Heart left ventricle (tissue), 16 donors: ENCODE measurements at regions not wholly inside any gene's neighbourhood (a gene's known extent, or its start where the extent isn't known, plus 50 kb on each side); places are given as distances from the start of the nearest gene placed in this dataset.

Source experiments
- ATAC-seq, 4 donors: fragments of 200-7000 bp; cut with Tn5 transposase; one replicate each; pipeline ENCODE4 v1.9.1; 2020 to 2022; ENCODE audit warnings: moderate library complexity in 4 of 4, mild to moderate bottlenecking in 3 of 4, moderate number of reproducible peaks in 1 of 4
- DNase-seq, 5 donors: peaks; one replicate each; pipeline ENCODE4 v3.0.0-alpha.2; 2020
- H3K27ac ChIP-seq, 12 donors: fragments of 200-600 bp; sonication (generic) in 4 of 12; one replicate each; pipeline versions ENCODE4 v1.5.0 to v1.8.0; 2016 to 2022; ENCODE audit warnings: mild to moderate bottlenecking in 2 of 12
- H3K27me3 ChIP-seq, 9 donors: fragments of 200-600 bp; sonication (generic) in 2 of 9; one replicate each; pipeline versions ENCODE4 v1.5.1 to v1.8.0; 2016 to 2022; ENCODE audit warnings: mild to moderate bottlenecking in 3 of 9
- H3K36me3 ChIP-seq, 9 donors: fragments of 200-600 bp; sonication (generic) in 2 of 9; one replicate each; pipeline versions ENCODE4 v1.5.0 to v1.8.0; 2018 to 2022; ENCODE audit warnings: mild to moderate bottlenecking in 2 of 9
- H3K4me1 ChIP-seq, 12 donors: fragments of 200-600 bp; sonication (generic) in 4 of 12; one replicate each; pipeline versions ENCODE4 v1.5.0 to v1.8.0; 2016 to 2022; ENCODE audit warnings: mild to moderate bottlenecking in 3 of 12
- H3K4me3 ChIP-seq, 12 donors: fragments of 200-600 bp; sonication (generic) in 4 of 12; one replicate each; pipeline versions ENCODE4 v1.5.0 to v1.8.0; 2017 to 2022; ENCODE audit warnings: mild to moderate bottlenecking in 9 of 12, moderate library complexity in 4 of 12
- H3K9me3 ChIP-seq, 12 donors: fragments of 200-600 bp; sonication (generic) in 4 of 12; one replicate each; pipeline versions ENCODE4 v1.5.0 to v1.8.0; 2016 to 2022; ENCODE audit warnings: mild to moderate bottlenecking in 1 of 12
- POLR2A ChIP-seq, 2 donors: fragments of 450-650 bp; IDR thresholded peaks; one replicate each; pipeline ENCODE4 v1.6.1; 2017; ENCODE audit warnings: antibody characterized with exemption in 2 of 2, mild to moderate bottlenecking in 2 of 2, moderate library complexity in 2 of 2
- WGBS, 4 donors: extraction: QIAGEN DNeasy Blood & Tissue Kit in 2 of 4; methylation state at CpG; one replicate each; pipeline versions ENCODE4 v1.1.5 to v1.1.7; 2013 to 2018; 5-methylcytosine and 5-hydroxymethylcytosine counted together
- intact Hi-C, 10 donors: fragments of 100-400 bp; cut with DNase I; formaldehyde crosslinking; loops; one replicate each; pipeline versions ENCODE4 v1.11.1 to v1.14.2; 2022
- TF ChIP-seq, protein P1 (sequence below), 12 donors: fragments of 200-600 bp; sonication (generic) in 4 of 12; IDR thresholded peaks; one replicate each; pipeline versions ENCODE4 v1.5.0 to v1.8.0; 2018 to 2022; ENCODE audit warnings: antibody characterized with exemption in 12 of 12, mild to moderate bottlenecking in 5 of 12
- donor health status: ischemic (EF 13 %, LVEDD 7.1; RV severe dilation, severe dysfunction).
- donor health status: healthy with polysubstance abuse.
- donor health status: DM: no; HTN: yes; CAD: no.
- donor health status: DM: no; HTN: no; CAD: no.
- donor health status: ischemic (EF 25% LVEDD 6.9; RV normal size, moderate dysfunction).
- donor health status: ischemic (EF 25% LVEDD 5.7; RV mildly dilated, moderate dysfunction).
- donor health status: healthy.
- donor health status: DM: yes; HTN: yes; CAD: no.
- donor health status: ischemic (EF 35%, LVEDD 5.7; RV mildly dilated, moderate dysfunction).
- donor health status: nonischemic (EF 11% LVEDD 7.7; RV severe dilation, severe dysfunction).
- donor health status: DM: yes; HTN: yes; CAD: no.
- donor health status: PGD.
- donor health status: ischemic (EF 29% LVEDD 5.4; RV normal size, mild dysfunction).
- donor health status: nonischemic (EF 23%, LVEDD 6.1; RV moderate dilation, normal function).

DNA sequence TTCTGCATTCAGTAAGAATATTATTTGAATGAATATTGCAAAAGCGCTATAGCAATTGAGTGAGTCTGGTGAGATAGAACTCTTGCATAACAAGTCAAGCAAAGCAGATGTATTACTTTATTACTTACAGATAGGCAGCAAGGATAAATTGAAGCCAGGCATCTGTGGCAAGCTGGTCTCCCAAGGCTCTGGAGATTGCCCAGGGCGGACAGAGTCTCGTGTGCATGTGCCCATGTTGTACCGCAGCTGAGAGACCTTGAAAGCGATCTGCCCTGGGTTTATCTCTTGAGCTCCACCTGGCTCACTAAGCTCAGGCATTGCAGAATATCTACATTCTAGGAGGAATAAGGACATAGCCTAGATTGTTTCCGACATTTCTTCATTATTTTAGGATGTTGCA is 591.6 kb downstream of the ISL1 start:
- intact Hi-C loops: no loop called here
- H3K9me3 ChIP-seq: no peaks in the 10 kb centered on the region
- H3K4me1 ChIP-seq: no peaks in the 10 kb centered on the region
- 87 to 93% (median 90%) methylated on average over 6 of the region's 6 CpGs for WGBS, 4 donors
- DNase-seq (no peak), ATAC-seq (no peak)
- no peaks in the 10 kb centered on the region for H3K27me3 ChIP-seq
- TF ChIP-seq, protein P1, sequence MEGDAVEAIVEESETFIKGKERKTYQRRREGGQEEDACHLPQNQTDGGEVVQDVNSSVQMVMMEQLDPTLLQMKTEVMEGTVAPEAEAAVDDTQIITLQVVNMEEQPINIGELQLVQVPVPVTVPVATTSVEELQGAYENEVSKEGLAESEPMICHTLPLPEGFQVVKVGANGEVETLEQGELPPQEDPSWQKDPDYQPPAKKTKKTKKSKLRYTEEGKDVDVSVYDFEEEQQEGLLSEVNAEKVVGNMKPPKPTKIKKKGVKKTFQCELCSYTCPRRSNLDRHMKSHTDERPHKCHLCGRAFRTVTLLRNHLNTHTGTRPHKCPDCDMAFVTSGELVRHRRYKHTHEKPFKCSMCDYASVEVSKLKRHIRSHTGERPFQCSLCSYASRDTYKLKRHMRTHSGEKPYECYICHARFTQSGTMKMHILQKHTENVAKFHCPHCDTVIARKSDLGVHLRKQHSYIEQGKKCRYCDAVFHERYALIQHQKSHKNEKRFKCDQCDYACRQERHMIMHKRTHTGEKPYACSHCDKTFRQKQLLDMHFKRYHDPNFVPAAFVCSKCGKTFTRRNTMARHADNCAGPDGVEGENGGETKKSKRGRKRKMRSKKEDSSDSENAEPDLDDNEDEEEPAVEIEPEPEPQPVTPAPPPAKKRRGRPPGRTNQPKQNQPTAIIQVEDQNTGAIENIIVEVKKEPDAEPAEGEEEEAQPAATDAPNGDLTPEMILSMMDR (IDR thresholded peaks at IDR 0.05): no peak
- TF ChIP-seq POLR2A (IDR thresholded peaks at IDR 0.05): no peak
- H3K36me3 ChIP-seq: no peaks in the 10 kb centered on the region
- no peak overlapping the region for H3K27ac ChIP-seq
- H3K4me3 ChIP-seq: no peak overlapping the region

DNA sequence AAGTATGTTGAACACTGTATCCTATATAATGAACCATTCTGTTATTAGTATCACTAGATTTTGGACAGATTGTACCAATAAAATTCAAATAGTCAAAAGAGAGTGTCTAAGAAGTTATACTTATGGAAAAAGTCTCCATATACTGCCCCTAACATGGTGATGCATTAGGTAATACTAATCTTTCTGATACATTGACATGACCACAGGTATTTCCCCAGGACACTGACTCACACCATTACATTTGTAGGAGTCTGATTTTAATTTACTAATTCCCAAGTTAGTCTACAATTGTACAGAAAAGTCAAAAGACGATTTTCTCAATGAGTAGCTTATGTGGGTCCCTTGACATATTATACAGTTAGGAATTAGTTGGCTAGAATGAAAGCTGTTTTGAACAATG is 593.8 kb downstream of the ISL1 start:
- H3K36me3 ChIP-seq: no peaks in the 10 kb centered on the region
- H3K4me1 ChIP-seq: no peaks in the 10 kb centered on the region
- H3K4me3 ChIP-seq: no peak overlapping the region
- H3K27ac ChIP-seq: no peak overlapping the region
- DNase-seq (no peak), ATAC-seq (no peak)
- intact Hi-C loops: no loop called here
- no peak for TF ChIP-seq POLR2A (IDR thresholded peaks at IDR 0.05)
- TF ChIP-seq, protein P1 (IDR thresholded peaks at IDR 0.05): no peak
- WGBS, 4 donors: 55 to 75% (median 65%) methylated on average over 1 of the region's 1 CpG
- no peaks in the 10 kb centered on the region for H3K27me3 ChIP-seq
- no peaks in the 10 kb centered on the region for H3K9me3 ChIP-seq

- ATAC-seq: no peak
- H3K9me3 ChIP-seq: no peaks in the 10 kb centered on the region
- intact Hi-C loops: no loop called here
- no peaks in the 10 kb centered on the region for H3K27me3 ChIP-seq
- H3K27ac ChIP-seq: no peak overlapping the region
- H3K4me1 ChIP-seq: no peaks in the 10 kb centered on the region
- no peaks in the 10 kb centered on the region for H3K36me3 ChIP-seq
- no peak for DNase-seq
- TF ChIP-seq, protein P1 (IDR thresholded peaks at IDR 0.05): no peak
- TF ChIP-seq POLR2A (IDR thresholded peaks at IDR 0.05): no peak
- no peak overlapping the region for H3K4me3 ChIP-seq
These were observed 599.9 kb downstream of the ISL1 start for GRCh38 chr5:51983161-51983560.

DNA sequence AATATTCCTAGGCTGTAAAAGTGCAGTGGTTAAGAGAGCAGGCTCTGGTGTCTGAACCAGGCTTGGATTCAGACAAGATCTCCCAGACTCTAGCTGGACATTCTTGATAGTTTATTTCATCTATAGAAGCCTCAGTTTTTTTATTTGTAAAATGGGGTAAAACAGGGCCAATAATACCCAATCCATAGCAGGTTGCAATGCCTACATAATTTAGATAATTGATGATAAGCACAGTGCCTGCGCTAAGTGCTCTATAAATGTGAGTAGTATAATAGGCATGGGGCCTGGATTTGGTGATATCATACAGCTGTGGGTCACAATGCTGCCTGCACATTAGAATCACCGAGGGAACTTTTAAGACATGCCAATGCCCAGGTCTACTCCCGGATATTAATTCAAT is 603.5 kb downstream of the ISL1 start:
- H3K9me3 ChIP-seq: no peaks in the 10 kb centered on the region
- no peak for DNase-seq
- no peaks in the 10 kb centered on the region for H3K4me1 ChIP-seq
- H3K4me3 ChIP-seq: no peak overlapping the region
- no peak for ATAC-seq
- intact Hi-C loops: no loop called here
- no peak overlapping the region for H3K27ac ChIP-seq
- H3K36me3 ChIP-seq: no peaks in the 10 kb centered on the region
- no peaks in the 10 kb centered on the region for H3K27me3 ChIP-seq
- WGBS, 4 donors: 81 to 88% (median 84%) methylated on average over 3 of the region's 3 CpGs
- no peak for TF ChIP-seq POLR2A (IDR thresholded peaks at IDR 0.05)
- TF ChIP-seq, protein P1 (IDR thresholded peaks at IDR 0.05): no peak
